ENCODE measurements at regions not wholly inside any gene's neighbourhood (a gene's known extent, or its start where the extent isn't known, plus 50 kb on each side); places are given as distances from the start of the nearest gene placed in this dataset.

GRCh38 chr4:170202721-170203120 is 113.0 kb upstream of the AADAT start:
- DNase-seq (ENCODE audit: low spot score), result no peak
- no peak overlapping the region for H3K27ac Mint-ChIP-seq
- peaks cover 51% of the 10 kb centered on the region for H3K9me3 Mint-ChIP-seq
- ChIA-PET CTCF (interaction anchor here (1.2 kb wide), 1 partner anchor 57 kb away, joined by 7 read pairs; no protein-coding TSS in a partner anchor), POLR2A (no interaction called here)
- H3K27me3 Mint-ChIP-seq (ENCODE audit: low read depth), result no peaks in the 10 kb centered on the region
- ATAC-seq, result no peak
- TF ChIP-seq CREM (CRISPR knock-in tag; IDR thresholded peaks at IDR 0.05) (no peak), ZNF425 (CRISPR knock-in tag; conservative IDR thresholded peaks at IDR 0.05) (no peak), NR3C1 (CRISPR knock-in tag; conservative IDR thresholded peaks at IDR 0.05; ENCODE audit: low read depth) (no peak), SMAD3 (CRISPR knock-in tag; IDR thresholded peaks at IDR 0.05; ENCODE audit: borderline replicate concordance) (no peak), ARID4B (CRISPR knock-in tag; IDR thresholded peaks at IDR 0.05; ENCODE audit: borderline replicate concordance) (no peak), ZNF512 (CRISPR knock-in tag; IDR thresholded peaks at IDR 0.05; ENCODE audit: borderline replicate concordance) (no peak), ATF3 (CRISPR knock-in tag; conservative IDR thresholded peaks at IDR 0.05) (no peak), CREB1 (CRISPR knock-in tag; IDR thresholded peaks at IDR 0.05) (no peak), ZNF532 (CRISPR knock-in tag; IDR thresholded peaks at IDR 0.05; ENCODE audit: borderline replicate concordance) (no peak), ZNF138 (CRISPR knock-in tag; conservative IDR thresholded peaks at IDR 0.05) (no peak), ZSCAN18 (CRISPR knock-in tag; IDR thresholded peaks at IDR 0.05) (no peak), ZNF396 (CRISPR knock-in tag; IDR thresholded peaks at IDR 0.05; ENCODE audit: borderline replicate concordance) (no peak), ZBTB43 (CRISPR knock-in tag; IDR thresholded peaks at IDR 0.05) (no peak)
- H3K36me3 Mint-ChIP-seq, result 0 out of 2 replicates have a peak, but pooled peaks cover 3% of the 10 kb centered on the region
- H3K4me1 Mint-ChIP-seq, result no peaks in the 10 kb centered on the region
- H3K4me3 Mint-ChIP-seq, result no peak overlapping the region
